ENCODE measurements at regions not wholly inside any gene's neighbourhood (a gene's known extent, or its start where the extent isn't known, plus 50 kb on each side); places are given as distances from the start of the nearest gene placed in this dataset.

- TF ChIP-seq, protein P1, sequence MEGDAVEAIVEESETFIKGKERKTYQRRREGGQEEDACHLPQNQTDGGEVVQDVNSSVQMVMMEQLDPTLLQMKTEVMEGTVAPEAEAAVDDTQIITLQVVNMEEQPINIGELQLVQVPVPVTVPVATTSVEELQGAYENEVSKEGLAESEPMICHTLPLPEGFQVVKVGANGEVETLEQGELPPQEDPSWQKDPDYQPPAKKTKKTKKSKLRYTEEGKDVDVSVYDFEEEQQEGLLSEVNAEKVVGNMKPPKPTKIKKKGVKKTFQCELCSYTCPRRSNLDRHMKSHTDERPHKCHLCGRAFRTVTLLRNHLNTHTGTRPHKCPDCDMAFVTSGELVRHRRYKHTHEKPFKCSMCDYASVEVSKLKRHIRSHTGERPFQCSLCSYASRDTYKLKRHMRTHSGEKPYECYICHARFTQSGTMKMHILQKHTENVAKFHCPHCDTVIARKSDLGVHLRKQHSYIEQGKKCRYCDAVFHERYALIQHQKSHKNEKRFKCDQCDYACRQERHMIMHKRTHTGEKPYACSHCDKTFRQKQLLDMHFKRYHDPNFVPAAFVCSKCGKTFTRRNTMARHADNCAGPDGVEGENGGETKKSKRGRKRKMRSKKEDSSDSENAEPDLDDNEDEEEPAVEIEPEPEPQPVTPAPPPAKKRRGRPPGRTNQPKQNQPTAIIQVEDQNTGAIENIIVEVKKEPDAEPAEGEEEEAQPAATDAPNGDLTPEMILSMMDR (IDR thresholded peaks at IDR 0.05) = no peak
- TF ChIP-seq POLR2A (IDR thresholded peaks at IDR 0.05) = no peak
Observed at GRCh38 chr10:3548076-3548475, 236.9 kb downstream of the KLF6 start.
